ENCODE measurements at regions not wholly inside any gene's neighbourhood (a gene's known extent, or its start where the extent isn't known, plus 50 kb on each side); places are given as distances from the start of the nearest gene placed in this dataset.

DNA sequence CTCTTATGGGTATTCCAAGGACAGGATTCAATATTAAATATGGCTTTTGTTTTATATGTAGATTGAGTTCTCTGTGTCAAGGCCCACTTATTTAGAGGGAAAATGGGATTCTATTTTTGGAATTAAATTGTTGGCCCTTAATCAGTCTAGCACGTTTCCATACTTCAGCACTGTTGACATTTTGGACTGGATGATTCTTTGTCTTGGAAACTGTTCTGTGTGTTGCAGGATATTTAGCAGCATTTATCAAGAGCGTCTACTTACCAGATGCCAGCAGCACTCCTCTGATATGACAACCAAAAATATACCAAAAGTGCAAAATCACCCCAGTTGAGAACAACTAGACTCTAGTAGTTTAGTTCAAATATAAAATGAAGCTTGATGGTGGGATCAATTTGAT, 1027.0 kb upstream of the COX7C start:
- Histone ChIP-seq H4K5ac (ENCODE audit: insufficient read length, low read depth, low read length) (no peak overlapping the region), H2BK120ac (replicated peaks; ENCODE audit: low read depth, low read length) (no peak overlapping the region), H3K79me1 (ENCODE audit: low read depth, low read length) (no peaks in the 10 kb centered on the region), H3K79me2 (ENCODE audit: control insufficient read depth in 1 of 2, insufficient read depth in 2 of 2, low read length in 2 of 2) (no peaks in the 10 kb centered on the region), H3K36me3 (ENCODE audit: control insufficient read depth in 2 of 4, insufficient read depth in 4 of 4, low read length in 3 of 4) (no peaks in the 10 kb centered on the region; a peak in 1 of 8 replicates), H2AFZ (ENCODE audit: low read length) (no peak overlapping the region), H3K23ac (ENCODE audit: insufficient read length) (no peak overlapping the region), H3K23me2 (ENCODE audit: low read depth, low read length) (no peaks in the 10 kb centered on the region), H3K14ac (ENCODE audit: insufficient read length) (no peak overlapping the region), H4K91ac (replicated peaks; ENCODE audit: insufficient read length, low read length) (no peak overlapping the region), H3K56ac (replicated peaks; ENCODE audit: insufficient read length, low read depth, low read length) (no peak overlapping the region), H2BK12ac (ENCODE audit: low read depth, low read length) (no peak overlapping the region), H3K9me3 (ENCODE audit: insufficient read depth in 2 of 2, low read depth in 1 of 2, low read length in 1 of 2) (no peaks in the 10 kb centered on the region), H3K18ac (ENCODE audit: extremely low read depth, low read length) (no peak overlapping the region), H3K4me1 (replicated peaks in 1 of 4; ENCODE audit: control insufficient read depth in 3 of 4, insufficient read depth in 4 of 4, low read length in 3 of 4) (peaks cover 0 to 9% (median 0%) of the 10 kb centered on the region in 4 experiments; a peak in 1 of 7 replicates), H2AK5ac (ENCODE audit: low read depth, low read length) (no peak overlapping the region), H4K20me1 (replicated peaks in 1 of 2; ENCODE audit: control insufficient read depth in 1 of 2, insufficient read depth in 2 of 2, low read length in 2 of 2) (no peaks in the 10 kb centered on the region), H4K8ac (ENCODE audit: extremely low read depth, insufficient read depth, low read length) (no peak overlapping the region), H3K27ac (ENCODE audit: low read depth, low read length) (no peak overlapping the region), H2BK15ac (ENCODE audit: low read length) (no peak overlapping the region), H3K4me3 (ENCODE audit: extremely low read depth in 1 of 4, insufficient read depth in 2 of 4, low read depth in 3 of 4, low read length in 4 of 4) (no peak overlapping the region), H3K27me3 (replicated peaks in 1 of 4; ENCODE audit: control insufficient read depth in 3 of 4, extremely low read depth in 1 of 4, insufficient read depth in 3 of 4, low read length in 3 of 4) (no peaks in the 10 kb centered on the region), H3K9ac (replicated peaks in 1 of 4; ENCODE audit: extremely low read depth in 1 of 4, low read depth in 3 of 4, low read length in 3 of 4) (no peak overlapping the region), H3K4me2 (ENCODE audit: insufficient read depth in 1 of 2, low read depth in 2 of 2, low read length in 2 of 2) (no peak overlapping the region), H2BK20ac (ENCODE audit: low read length) (no peak overlapping the region), H2BK5ac (ENCODE audit: low read depth, low read length) (no peak overlapping the region), H3K4ac (replicated peaks; ENCODE audit: insufficient read length, low read depth, low read length) (no peak overlapping the region)
- no peak for DNase-seq (ENCODE audit: low read depth in 1 of 2, low spot score in 2 of 2)
- no peak for FAIRE-seq
- ChIA-PET CTCF (ENCODE audit: partially characterized antibody) (no interaction called here), POLR2A (ENCODE audit: partially characterized antibody) (no interaction called here)
- WGBS, 2 experiments (ENCODE audit: extremely low coverage in 1 of 2, insufficient coverage in 1 of 2, insufficient read length in 1 of 2, insufficient replicate concordance in 2 of 2, low coverage in 1 of 2, low lambda C conversion rate in 2 of 2, missing lambda C conversion rate in 1 of 2), result 92% methylated on average over 2 of the region's 2 CpGs; no CpG with 5 or more reads in 1 of the 2 experiments
- TF ChIP-seq, protein P1, sequence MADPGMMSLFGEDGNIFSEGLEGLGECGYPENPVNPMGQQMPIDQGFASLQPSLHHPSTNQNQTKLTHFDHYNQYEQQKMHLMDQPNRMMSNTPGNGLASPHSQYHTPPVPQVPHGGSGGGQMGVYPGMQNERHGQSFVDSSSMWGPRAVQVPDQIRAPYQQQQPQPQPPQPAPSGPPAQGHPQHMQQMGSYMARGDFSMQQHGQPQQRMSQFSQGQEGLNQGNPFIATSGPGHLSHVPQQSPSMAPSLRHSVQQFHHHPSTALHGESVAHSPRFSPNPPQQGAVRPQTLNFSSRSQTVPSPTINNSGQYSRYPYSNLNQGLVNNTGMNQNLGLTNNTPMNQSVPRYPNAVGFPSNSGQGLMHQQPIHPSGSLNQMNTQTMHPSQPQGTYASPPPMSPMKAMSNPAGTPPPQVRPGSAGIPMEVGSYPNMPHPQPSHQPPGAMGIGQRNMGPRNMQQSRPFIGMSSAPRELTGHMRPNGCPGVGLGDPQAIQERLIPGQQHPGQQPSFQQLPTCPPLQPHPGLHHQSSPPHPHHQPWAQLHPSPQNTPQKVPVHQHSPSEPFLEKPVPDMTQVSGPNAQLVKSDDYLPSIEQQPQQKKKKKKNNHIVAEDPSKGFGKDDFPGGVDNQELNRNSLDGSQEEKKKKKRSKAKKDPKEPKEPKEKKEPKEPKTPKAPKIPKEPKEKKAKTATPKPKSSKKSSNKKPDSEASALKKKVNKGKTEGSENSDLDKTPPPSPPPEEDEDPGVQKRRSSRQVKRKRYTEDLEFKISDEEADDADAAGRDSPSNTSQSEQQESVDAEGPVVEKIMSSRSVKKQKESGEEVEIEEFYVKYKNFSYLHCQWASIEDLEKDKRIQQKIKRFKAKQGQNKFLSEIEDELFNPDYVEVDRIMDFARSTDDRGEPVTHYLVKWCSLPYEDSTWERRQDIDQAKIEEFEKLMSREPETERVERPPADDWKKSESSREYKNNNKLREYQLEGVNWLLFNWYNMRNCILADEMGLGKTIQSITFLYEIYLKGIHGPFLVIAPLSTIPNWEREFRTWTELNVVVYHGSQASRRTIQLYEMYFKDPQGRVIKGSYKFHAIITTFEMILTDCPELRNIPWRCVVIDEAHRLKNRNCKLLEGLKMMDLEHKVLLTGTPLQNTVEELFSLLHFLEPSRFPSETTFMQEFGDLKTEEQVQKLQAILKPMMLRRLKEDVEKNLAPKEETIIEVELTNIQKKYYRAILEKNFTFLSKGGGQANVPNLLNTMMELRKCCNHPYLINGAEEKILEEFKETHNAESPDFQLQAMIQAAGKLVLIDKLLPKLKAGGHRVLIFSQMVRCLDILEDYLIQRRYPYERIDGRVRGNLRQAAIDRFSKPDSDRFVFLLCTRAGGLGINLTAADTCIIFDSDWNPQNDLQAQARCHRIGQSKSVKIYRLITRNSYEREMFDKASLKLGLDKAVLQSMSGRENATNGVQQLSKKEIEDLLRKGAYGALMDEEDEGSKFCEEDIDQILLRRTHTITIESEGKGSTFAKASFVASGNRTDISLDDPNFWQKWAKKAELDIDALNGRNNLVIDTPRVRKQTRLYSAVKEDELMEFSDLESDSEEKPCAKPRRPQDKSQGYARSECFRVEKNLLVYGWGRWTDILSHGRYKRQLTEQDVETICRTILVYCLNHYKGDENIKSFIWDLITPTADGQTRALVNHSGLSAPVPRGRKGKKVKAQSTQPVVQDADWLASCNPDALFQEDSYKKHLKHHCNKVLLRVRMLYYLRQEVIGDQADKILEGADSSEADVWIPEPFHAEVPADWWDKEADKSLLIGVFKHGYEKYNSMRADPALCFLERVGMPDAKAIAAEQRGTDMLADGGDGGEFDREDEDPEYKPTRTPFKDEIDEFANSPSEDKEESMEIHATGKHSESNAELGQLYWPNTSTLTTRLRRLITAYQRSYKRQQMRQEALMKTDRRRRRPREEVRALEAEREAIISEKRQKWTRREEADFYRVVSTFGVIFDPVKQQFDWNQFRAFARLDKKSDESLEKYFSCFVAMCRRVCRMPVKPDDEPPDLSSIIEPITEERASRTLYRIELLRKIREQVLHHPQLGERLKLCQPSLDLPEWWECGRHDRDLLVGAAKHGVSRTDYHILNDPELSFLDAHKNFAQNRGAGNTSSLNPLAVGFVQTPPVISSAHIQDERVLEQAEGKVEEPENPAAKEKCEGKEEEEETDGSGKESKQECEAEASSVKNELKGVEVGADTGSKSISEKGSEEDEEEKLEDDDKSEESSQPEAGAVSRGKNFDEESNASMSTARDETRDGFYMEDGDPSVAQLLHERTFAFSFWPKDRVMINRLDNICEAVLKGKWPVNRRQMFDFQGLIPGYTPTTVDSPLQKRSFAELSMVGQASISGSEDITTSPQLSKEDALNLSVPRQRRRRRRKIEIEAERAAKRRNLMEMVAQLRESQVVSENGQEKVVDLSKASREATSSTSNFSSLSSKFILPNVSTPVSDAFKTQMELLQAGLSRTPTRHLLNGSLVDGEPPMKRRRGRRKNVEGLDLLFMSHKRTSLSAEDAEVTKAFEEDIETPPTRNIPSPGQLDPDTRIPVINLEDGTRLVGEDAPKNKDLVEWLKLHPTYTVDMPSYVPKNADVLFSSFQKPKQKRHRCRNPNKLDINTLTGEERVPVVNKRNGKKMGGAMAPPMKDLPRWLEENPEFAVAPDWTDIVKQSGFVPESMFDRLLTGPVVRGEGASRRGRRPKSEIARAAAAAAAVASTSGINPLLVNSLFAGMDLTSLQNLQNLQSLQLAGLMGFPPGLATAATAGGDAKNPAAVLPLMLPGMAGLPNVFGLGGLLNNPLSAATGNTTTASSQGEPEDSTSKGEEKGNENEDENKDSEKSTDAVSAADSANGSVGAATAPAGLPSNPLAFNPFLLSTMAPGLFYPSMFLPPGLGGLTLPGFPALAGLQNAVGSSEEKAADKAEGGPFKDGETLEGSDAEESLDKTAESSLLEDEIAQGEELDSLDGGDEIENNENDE (IDR thresholded peaks at IDR 0.05; ENCODE audit: insufficient replicate concordance, low read length), result no peak

Measured in H1 (cell line).